Hepatocyte (in vitro differentiated cells): ENCODE measurements at regions not wholly inside any gene's neighbourhood (a gene's known extent, or its start where the extent isn't known, plus 50 kb on each side); places are given as distances from the start of the nearest gene placed in this dataset.
"Not testable (repeated sequence)": the region's sequence is repeated elsewhere in the genome, so short reads cannot be mapped to it uniquely, and the experiment has no call there.

Source experiments
- CTCF ChIP-seq: fragments of 200-600 bp; sonication (generic); IDR thresholded peaks from 2 replicates; pipeline ENCODE4 v1.5.1; 2016; ENCODE audit warnings: antibody characterized with exemption, mild to moderate bottlenecking; ENCODE audit not compliant: poor library complexity
- EZH2 ChIP-seq: fragments of 200-600 bp; sonication (generic); IDR thresholded peaks from 2 replicates; pipeline ENCODE4 v1.6.1; 2016; ENCODE audit warnings: antibody characterized with exemption, mild to moderate bottlenecking, borderline replicate concordance

GRCh38 chr14:105684056-105684455 is 157.7 kb downstream of the TMEM121 start:
- TF ChIP-seq CTCF, EZH2: not testable (repeated sequence)
